ENCODE measurements at regions not wholly inside any gene's neighbourhood (a gene's known extent, or its start where the extent isn't known, plus 50 kb on each side); places are given as distances from the start of the nearest gene placed in this dataset.
"Not testable (repeated sequence)": the region's sequence is repeated elsewhere in the genome, so short reads cannot be mapped to it uniquely, and the experiment has no call there.

DNA sequence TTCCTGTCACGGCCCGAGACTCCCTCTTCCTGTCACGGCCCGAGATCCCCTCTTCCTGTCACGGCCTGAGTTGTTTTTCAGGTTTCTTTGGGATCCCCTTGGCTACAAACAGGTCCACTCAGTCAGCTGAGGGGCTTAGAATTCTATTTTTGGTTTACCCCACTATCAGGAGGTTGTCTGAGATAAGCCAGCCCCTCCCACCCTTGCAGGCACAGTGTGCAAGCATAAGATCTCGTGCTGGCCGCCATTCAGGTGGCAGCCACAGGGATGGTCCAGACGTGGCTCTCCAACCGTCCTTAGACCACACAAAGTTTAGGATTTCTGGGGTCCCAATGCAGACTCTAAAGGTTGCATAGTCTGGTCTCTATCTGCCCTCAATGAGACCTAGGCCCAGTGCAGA lies 186.0 kb upstream of the PLCXD1 start:
- H3K9me3 Mint-ChIP-seq, ATAC-seq, H3K27me3 Mint-ChIP-seq, H3K4me1 Mint-ChIP-seq, H3K4me3 Mint-ChIP-seq: not testable (repeated sequence)
- peak overlapping the region; percentile 85 to 86 for H3K27ac Mint-ChIP-seq
- DNase-seq: peak in 1 of 2 donors; percentile 12
